ENCODE measurements at regions not wholly inside any gene's neighbourhood (a gene's known extent, or its start where the extent isn't known, plus 50 kb on each side); places are given as distances from the start of the nearest gene placed in this dataset.
"Not testable (repeated sequence)": the region's sequence is repeated elsewhere in the genome, so short reads cannot be mapped to it uniquely, and the experiment has no call there.

GRCh38 chr4:20017070-20017776 lies 234.5 kb upstream of the SLIT2 start:
- intact Hi-C loops (cut with DNase I): no loop called here
- DNase-seq (no peak), ATAC-seq (peak in 1 of 2 donors; percentile 84)

GRCh38 chr4:20015636-20016224 lies 236.0 kb upstream of the SLIT2 start:
- intact Hi-C loops (cut with DNase I): no loop called here
- DNase-seq (no peak), ATAC-seq (no peak)

- DNase-seq; ATAC-seq; intact Hi-C loops (cut with DNase I): not testable (repeated sequence)
Observed at GRCh38 chr4:20003836-20004558, 247.7 kb upstream of the SLIT2 start.

GRCh38 chr4:19999775-20000414 lies 251.8 kb upstream of the SLIT2 start:
- DNase-seq (no peak), ATAC-seq (no peak)
- intact Hi-C loops (cut with DNase I): no loop called here

- no peak for DNase-seq
- no peak for ATAC-seq
- intact Hi-C loops (cut with DNase I): no loop called here
Observed at GRCh38 chr4:19999276-19999675, 252.4 kb upstream of the SLIT2 start.

GRCh38 chr4:19993242-19993641 lies 258.5 kb upstream of the SLIT2 start:
- intact Hi-C loops (cut with DNase I): no loop called here
- ATAC-seq (no peak), DNase-seq (no peak)

- intact Hi-C loops (cut with DNase I): no loop called here
Observed at GRCh38 chr4:19992471-19993093, 259.1 kb upstream of the SLIT2 start.

GRCh38 chr4:19987746-19988145 lies 264.0 kb upstream of the SLIT2 start:
- intact Hi-C loops (cut with DNase I): no loop called here
- DNase-seq (no peak), ATAC-seq (no peak)

More at GRCh38 chr4:19992471-19993093, 259.1 kb upstream of the SLIT2 start:
- ATAC-seq: no peak
- DNase-seq: no peak

- intact Hi-C loops (cut with DNase I): no loop called here
- ATAC-seq (no peak), DNase-seq (no peak)
Observed at GRCh38 chr4:19983072-19983471, 268.6 kb upstream of the SLIT2 start.

GRCh38 chr4:19982556-19982955 lies 269.1 kb upstream of the SLIT2 start:
- intact Hi-C loops (cut with DNase I): no loop called here
- no peak for ATAC-seq

GRCh38 chr4:19971829-19972228 lies 279.9 kb upstream of the SLIT2 start:
- ATAC-seq (no peak), DNase-seq (no peak)
- intact Hi-C loops (cut with DNase I): no loop called here

More at GRCh38 chr4:19982556-19982955, 269.1 kb upstream of the SLIT2 start:
- DNase-seq: no peak

GRCh38 chr4:19969492-19969891 lies 282.2 kb upstream of the SLIT2 start:
- ATAC-seq (no peak), DNase-seq (no peak)
- intact Hi-C loops (cut with DNase I): no loop called here

GRCh38 chr4:19961091-19961490 lies 290.6 kb upstream of the SLIT2 start:
- no peak for DNase-seq
- intact Hi-C loops (cut with DNase I): no loop called here
- ATAC-seq: no peak

GRCh38 chr4:19958848-19959247 lies 292.9 kb upstream of the SLIT2 start:
- DNase-seq: no peak
- intact Hi-C loops (cut with DNase I): no loop called here
- no peak for ATAC-seq

- ATAC-seq (peak in 1 of 2 donors; percentile 50), DNase-seq (no peak)
- intact Hi-C loops (cut with DNase I): no loop called here
Observed at GRCh38 chr4:19947349-19947748, 304.4 kb upstream of the SLIT2 start.

GRCh38 chr4:19945979-19946380 lies 305.7 kb upstream of the SLIT2 start:
- ATAC-seq: peak in 1 of 2 donors; percentile 30
- intact Hi-C loops (cut with DNase I): no loop called here
- no peak for DNase-seq

- DNase-seq (no peak), ATAC-seq (no peak)
- intact Hi-C loops (cut with DNase I): no loop called here
Observed at GRCh38 chr4:19945501-19945900, 306.2 kb upstream of the SLIT2 start.

GRCh38 chr4:19944806-19945205 lies 306.9 kb upstream of the SLIT2 start:
- intact Hi-C loops (cut with DNase I): no loop called here
- ATAC-seq (peak; percentile 24 to 57), DNase-seq (peak; percentile 25)

- DNase-seq (no peak), ATAC-seq (no peak)
- intact Hi-C loops (cut with DNase I): no loop called here
Observed at GRCh38 chr4:19944251-19944650, 307.5 kb upstream of the SLIT2 start.

GRCh38 chr4:19941434-19941833 lies 310.3 kb upstream of the SLIT2 start:
- intact Hi-C loops (cut with DNase I): no loop called here

More at GRCh38 chr4:19941434-19941833, 310.3 kb upstream of the SLIT2 start:
- DNase-seq: no peak
- no peak for ATAC-seq
